ENCODE measurements at regions not wholly inside any gene's neighbourhood (a gene's known extent, or its start where the extent isn't known, plus 50 kb on each side); places are given as distances from the start of the nearest gene placed in this dataset.

- TF ChIP-seq CTCF (IDR thresholded peaks at IDR 0.05) = no peak
- no peak for TF ChIP-seq HOXA7 (CRISPR knock-in tag; IDR thresholded peaks at IDR 0.05)
- no peak for TF ChIP-seq POLR2A (IDR thresholded peaks at IDR 0.05; ENCODE audit: low read length)
- TF ChIP-seq RFX5 (IDR thresholded peaks at IDR 0.05) = no peak
- no peak for TF ChIP-seq POLR2AphosphoS2 (conservative IDR thresholded peaks at IDR 0.05; ENCODE audit: low read length)
- TF ChIP-seq NPAS2 (CRISPR knock-in tag; IDR thresholded peaks at IDR 0.05; ENCODE audit: borderline replicate concordance) = no peak
- no peak for TF ChIP-seq EP300 (IDR thresholded peaks at IDR 0.05)
- TF ChIP-seq RAD21 (conservative IDR thresholded peaks at IDR 0.05 in 1 of 2, IDR thresholded peaks at IDR 0.05 in 1 of 2) = no peak
- TF ChIP-seq ATOH8 (CRISPR knock-in tag; IDR thresholded peaks at IDR 0.05; ENCODE audit: low read depth) = no peak
- no peak for TF ChIP-seq USF2 (IDR thresholded peaks at IDR 0.05)
- TF ChIP-seq RCOR1 (IDR thresholded peaks at IDR 0.05; ENCODE audit: low read depth, low read length) = no peak
- TF ChIP-seq E2F6 (IDR thresholded peaks at IDR 0.05; ENCODE audit: borderline replicate concordance, low read depth) = no peak
These were observed 277.1 kb downstream of the RASSF9 start for GRCh38 chr12:85559127-85559526.
